Neural cell (in vitro differentiated cells): ENCODE measurements at regions not wholly inside any gene's neighbourhood (a gene's known extent, or its start where the extent isn't known, plus 50 kb on each side); places are given as distances from the start of the nearest gene placed in this dataset.

ENCODE experiments used
- EP300 ChIP-seq: fragments of 450-650 bp; conservative IDR thresholded peaks from 2 replicates; pipeline ENCODE4 v1.6.1; 2014; ENCODE audit warnings: antibody characterized with exemption, mild to moderate bottlenecking, moderate library complexity; ENCODE audit not compliant: poor library complexity, severe bottlenecking
- EZH2 ChIP-seq: fragments of 200-600, 300-800 bp; shearing (Covaris generic), sonication (generic); IDR thresholded peaks from 2 replicates; pipeline ENCODE4 v1.6.1; 2014; ENCODE audit warnings: antibody characterized with exemption, low read length, borderline replicate concordance, mild to moderate bottlenecking; ENCODE audit not compliant: insufficient read depth, poor library complexity, severe bottlenecking
- MXI1 ChIP-seq: fragments of 450-650 bp; conservative IDR thresholded peaks from 2 replicates; pipeline ENCODE4 v1.6.1; 2014; ENCODE audit warnings: antibody characterized with exemption, mild to moderate bottlenecking; ENCODE audit not compliant: poor library complexity, severe bottlenecking
- TAF1 ChIP-seq: IDR thresholded peaks from 2 replicates; pipeline ENCODE4 v1.6.1; 2012; ENCODE audit warnings: low read depth
- TF ChIP-seq, protein P1 (sequence below): fragments of 450-650 bp; IDR thresholded peaks from 2 replicates; pipeline ENCODE4 v1.5.1; 2014; ENCODE audit warnings: antibody characterized with exemption, mild to moderate bottlenecking, moderate library complexity; ENCODE audit not compliant: poor library complexity, severe bottlenecking
- TF ChIP-seq, protein P2 (sequence below): IDR thresholded peaks from 2 replicates; pipeline ENCODE4 v1.6.1; 2012; ENCODE audit warnings: borderline replicate concordance

DNA sequence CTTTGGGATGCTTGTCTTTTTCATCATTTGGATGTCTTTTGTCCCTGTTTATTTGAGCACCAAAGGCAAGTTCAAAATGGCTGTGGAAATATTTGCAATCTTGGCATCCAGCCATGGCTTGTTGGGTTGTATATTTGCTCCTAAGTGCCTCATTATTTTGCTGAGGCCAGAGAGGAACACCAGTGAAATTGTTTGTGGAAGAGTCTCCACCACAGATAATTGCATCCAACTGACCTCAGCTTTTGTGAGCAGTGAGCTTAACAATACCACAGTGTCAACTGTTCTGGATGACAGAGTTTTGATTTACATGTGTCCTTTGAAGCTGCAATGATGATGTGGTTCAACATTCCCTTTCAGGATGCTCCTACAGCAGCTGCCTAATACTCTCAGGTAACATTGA lies 83.0 kb upstream of the KCNAB1 start:
- TF ChIP-seq TAF1, result no peak
- TF ChIP-seq, protein P1, sequence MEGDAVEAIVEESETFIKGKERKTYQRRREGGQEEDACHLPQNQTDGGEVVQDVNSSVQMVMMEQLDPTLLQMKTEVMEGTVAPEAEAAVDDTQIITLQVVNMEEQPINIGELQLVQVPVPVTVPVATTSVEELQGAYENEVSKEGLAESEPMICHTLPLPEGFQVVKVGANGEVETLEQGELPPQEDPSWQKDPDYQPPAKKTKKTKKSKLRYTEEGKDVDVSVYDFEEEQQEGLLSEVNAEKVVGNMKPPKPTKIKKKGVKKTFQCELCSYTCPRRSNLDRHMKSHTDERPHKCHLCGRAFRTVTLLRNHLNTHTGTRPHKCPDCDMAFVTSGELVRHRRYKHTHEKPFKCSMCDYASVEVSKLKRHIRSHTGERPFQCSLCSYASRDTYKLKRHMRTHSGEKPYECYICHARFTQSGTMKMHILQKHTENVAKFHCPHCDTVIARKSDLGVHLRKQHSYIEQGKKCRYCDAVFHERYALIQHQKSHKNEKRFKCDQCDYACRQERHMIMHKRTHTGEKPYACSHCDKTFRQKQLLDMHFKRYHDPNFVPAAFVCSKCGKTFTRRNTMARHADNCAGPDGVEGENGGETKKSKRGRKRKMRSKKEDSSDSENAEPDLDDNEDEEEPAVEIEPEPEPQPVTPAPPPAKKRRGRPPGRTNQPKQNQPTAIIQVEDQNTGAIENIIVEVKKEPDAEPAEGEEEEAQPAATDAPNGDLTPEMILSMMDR, result no peak
- TF ChIP-seq MXI1, result no peak
- TF ChIP-seq, protein P2, sequence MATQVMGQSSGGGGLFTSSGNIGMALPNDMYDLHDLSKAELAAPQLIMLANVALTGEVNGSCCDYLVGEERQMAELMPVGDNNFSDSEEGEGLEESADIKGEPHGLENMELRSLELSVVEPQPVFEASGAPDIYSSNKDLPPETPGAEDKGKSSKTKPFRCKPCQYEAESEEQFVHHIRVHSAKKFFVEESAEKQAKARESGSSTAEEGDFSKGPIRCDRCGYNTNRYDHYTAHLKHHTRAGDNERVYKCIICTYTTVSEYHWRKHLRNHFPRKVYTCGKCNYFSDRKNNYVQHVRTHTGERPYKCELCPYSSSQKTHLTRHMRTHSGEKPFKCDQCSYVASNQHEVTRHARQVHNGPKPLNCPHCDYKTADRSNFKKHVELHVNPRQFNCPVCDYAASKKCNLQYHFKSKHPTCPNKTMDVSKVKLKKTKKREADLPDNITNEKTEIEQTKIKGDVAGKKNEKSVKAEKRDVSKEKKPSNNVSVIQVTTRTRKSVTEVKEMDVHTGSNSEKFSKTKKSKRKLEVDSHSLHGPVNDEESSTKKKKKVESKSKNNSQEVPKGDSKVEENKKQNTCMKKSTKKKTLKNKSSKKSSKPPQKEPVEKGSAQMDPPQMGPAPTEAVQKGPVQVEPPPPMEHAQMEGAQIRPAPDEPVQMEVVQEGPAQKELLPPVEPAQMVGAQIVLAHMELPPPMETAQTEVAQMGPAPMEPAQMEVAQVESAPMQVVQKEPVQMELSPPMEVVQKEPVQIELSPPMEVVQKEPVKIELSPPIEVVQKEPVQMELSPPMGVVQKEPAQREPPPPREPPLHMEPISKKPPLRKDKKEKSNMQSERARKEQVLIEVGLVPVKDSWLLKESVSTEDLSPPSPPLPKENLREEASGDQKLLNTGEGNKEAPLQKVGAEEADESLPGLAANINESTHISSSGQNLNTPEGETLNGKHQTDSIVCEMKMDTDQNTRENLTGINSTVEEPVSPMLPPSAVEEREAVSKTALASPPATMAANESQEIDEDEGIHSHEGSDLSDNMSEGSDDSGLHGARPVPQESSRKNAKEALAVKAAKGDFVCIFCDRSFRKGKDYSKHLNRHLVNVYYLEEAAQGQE, result no peak
- no peak for TF ChIP-seq EP300
- TF ChIP-seq EZH2, result no peak
